NCI-H146 (cell line): ENCODE measurements at regions not wholly inside any gene's neighbourhood (a gene's known extent, or its start where the extent isn't known, plus 50 kb on each side); places are given as distances from the start of the nearest gene placed in this dataset.
A peak's percentile ranks its signal among the peaks of the same experiment; 100 is the strongest.
"Not testable (repeated sequence)": the region's sequence is repeated elsewhere in the genome, so short reads cannot be mapped to it uniquely, and the experiment has no call there.

Source experiments
- DNase-seq: peaks from one replicate; lab custom pipeline; 2025; lab: John Stamatoyannopoulos, UW

DNA sequence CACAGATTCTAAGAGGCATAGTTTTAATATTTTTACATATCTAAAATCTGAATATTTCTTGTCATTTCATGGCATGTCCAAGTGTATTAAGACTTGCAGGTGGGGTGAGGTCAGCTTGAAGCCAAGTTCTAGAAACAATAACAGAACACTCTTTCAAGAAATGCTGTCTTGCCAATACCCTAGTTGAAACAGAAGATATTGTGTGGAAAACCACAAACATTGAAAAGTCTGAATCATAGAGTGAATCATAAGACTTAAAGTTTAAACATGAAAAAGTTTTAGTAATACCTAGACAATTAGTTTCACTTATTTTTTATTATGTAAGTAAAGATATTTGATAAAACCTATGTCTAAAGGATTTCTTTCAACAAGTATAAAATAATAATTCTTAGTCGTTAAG lies 191.5 kb upstream of the CAND1 start:
- no peak for DNase-seq

GRCh38 chr12:67078957-67079356 lies 190.2 kb upstream of the CAND1 start:
- DNase-seq: peak; percentile 56

- DNase-seq: no peak
These were observed 188.5 kb upstream of the CAND1 start for GRCh38 chr12:67080637-67081036.

GRCh38 chr12:67082221-67082620 lies 186.9 kb upstream of the CAND1 start:
- DNase-seq: no peak

DNA sequence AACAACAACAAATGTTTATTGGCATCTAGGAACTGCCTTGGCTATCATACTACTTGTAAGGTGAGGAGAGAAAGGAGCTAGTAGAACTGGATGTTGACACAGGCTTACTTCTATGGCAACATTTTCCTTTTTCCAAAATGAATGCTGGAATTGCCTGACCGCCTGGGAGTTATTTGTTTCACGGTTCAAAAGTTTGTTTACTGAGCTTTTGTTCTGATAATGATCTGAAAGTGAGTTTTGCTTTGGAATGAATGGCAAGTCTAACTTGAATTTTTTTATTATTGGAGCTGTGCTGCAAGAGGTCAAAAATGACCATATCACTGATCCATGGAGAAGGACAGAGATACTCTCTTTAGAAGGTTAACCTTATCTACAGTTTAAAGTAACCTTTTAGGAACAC lies 183.5 kb upstream of the CAND1 start:
- peak; percentile 74 for DNase-seq

- peak; percentile 52 for DNase-seq
These were observed 183.0 kb upstream of the CAND1 start for GRCh38 chr12:67086116-67086515.

- no peak for DNase-seq
These were observed 180.6 kb upstream of the CAND1 start for GRCh38 chr12:67088401-67089118.

DNA sequence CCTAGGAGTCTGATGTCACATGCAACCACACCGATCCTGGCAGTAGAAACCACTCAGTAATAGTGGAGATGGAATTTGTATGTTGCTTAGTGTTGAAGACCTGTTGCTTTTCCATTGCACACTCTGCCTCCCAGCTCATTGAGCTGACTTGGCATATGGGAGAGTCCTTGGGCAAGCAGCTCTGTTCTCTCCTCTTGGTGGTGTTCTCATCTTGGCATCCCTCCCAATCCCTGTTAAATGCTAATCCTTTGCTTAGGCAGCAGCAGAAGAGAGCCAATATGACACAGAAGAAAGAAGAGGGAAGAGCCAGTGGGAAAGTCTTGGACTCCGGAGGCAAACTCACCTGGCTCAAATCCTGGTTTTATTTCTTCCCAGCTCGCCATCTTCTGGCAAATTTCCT lies 178.0 kb upstream of the CAND1 start:
- DNase-seq: no peak

DNA sequence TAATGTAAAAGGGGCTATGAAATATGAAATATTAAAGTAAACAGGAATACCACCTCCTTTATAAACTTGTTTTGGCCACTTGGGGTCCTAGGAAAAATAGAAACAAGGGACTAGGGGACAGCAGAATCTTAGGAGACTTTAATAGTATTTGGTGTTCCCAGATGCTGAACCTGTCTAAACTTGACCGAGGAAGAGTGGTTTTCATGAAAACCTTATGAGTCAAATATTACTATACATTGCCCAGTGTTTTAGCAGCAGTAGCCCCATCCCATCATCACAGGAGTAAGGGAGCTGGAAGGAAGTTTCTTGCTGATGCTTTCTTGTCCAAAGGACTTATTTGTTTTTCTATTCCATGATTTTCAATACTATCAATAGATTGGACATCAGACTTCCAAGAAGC lies 177.5 kb upstream of the CAND1 start:
- DNase-seq: no peak

- not testable (repeated sequence) for DNase-seq
These were observed 176.2 kb upstream of the CAND1 start for GRCh38 chr12:67092934-67093333.

- peak; percentile 21 for DNase-seq
These were observed 172.4 kb upstream of the CAND1 start for GRCh38 chr12:67096533-67097318.

- no peak for DNase-seq
These were observed 169.3 kb upstream of the CAND1 start for GRCh38 chr12:67099858-67100257.

DNA sequence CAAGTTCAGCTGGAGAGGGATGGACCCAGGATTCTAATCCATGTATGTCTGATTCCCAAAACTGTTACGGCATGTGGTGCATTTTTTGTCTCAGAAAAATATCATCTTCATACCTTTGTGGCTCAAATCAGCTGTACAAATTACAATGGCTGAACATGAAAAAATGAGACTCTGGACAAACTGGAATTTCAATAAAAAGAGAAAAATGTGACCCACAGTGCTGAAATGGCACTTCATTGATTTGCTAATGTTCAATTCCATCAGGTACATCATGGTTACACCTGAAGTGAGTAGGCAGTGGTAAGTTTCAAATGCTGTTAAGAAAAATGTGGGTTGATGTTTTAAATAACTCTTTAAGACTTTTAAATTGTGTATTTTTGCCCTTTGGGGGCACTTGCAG lies 165.6 kb upstream of the CAND1 start:
- no peak for DNase-seq

DNA sequence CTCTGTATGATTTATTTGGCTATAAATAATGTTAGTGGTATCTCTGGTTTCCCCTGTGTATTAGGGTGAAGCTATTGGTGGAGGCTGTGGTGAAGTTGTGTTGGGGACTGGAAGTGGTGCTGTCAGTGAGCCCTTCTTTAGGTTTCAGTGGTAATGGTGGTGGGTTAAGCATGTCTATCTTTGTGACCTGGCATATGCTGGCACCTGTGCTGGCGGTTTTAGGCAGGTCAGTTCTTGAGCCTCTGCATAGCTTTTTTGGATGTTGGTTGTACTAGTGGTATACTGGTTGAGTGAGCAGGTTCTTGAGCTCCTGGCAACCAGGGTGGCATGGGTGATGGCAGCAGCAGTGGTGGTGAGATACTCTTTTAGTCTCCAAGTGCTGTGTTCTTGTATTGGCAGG lies 161.9 kb upstream of the CAND1 start:
- no peak for DNase-seq

GRCh38 chr12:67107751-67108269 lies 161.3 kb upstream of the CAND1 start:
- no peak for DNase-seq

DNA sequence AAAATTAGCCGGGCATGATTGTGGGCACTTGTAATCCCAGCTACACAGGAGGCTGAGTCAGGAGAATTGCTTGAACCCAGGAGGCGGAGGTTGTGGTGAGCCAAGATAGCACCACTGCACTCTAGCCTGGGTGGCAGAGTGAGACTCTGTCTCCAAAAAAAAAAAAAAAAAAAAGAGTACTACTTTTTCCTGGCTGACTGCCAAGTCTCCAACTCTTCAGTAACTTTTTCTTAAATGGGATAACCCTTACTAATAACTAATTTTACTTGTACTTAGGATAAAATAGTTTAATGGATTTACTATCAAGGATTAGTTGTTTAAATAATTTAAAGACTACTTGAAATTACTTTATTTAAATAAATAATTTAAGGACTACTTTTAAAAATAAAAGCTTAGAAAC lies 158.8 kb upstream of the CAND1 start:
- DNase-seq: not testable (repeated sequence)

- DNase-seq: no peak
These were observed 158.0 kb upstream of the CAND1 start for GRCh38 chr12:67111182-67111581.

- no peak for DNase-seq
These were observed 156.6 kb upstream of the CAND1 start for GRCh38 chr12:67112586-67112985.

GRCh38 chr12:67116134-67116533 lies 153.0 kb upstream of the CAND1 start:
- no peak for DNase-seq

GRCh38 chr12:67122584-67122983 lies 146.6 kb upstream of the CAND1 start:
- no peak for DNase-seq

DNA sequence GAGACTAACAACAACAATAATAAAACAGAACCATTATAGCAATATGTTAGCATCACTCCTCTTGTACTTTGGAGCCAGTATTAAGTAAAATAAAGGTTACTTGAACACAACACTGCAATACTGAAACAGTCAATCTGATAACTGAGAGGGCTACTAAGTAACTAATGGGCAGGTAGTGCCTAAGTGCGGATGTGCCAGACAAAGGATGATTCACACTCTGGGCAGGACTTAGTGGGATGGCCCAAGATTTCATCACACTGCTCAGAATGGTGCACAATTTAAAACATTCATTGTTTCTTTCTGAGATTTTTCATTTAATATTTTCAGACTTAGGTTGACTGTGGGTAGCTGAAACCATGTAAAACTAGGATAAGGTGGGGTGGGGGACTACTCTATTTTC lies 131.9 kb upstream of the CAND1 start:
- DNase-seq: no peak

- no peak for DNase-seq
These were observed 127.7 kb upstream of the CAND1 start for GRCh38 chr12:67141296-67142018.

DNA sequence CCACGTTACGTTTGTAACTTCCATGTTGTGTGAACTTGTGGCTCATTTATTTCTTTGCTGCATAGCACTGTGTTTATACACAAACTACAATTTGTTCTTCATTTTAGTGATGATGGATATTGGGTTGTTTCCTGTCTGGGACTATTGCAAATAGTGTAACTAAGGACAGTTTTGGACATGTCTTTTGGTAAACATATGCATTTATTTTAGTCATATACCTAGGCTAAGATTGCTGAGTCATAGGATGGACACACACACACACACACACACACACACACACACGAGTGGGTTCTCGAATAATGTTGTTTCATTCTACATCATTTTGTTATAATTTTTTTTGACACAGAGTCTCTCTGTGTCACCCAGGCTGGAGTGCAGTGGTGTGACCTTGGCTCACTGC lies 123.5 kb upstream of the CAND1 start:
- no peak for DNase-seq
